Gastroesophageal sphincter (tissue), 3 donors: ENCODE measurements at regions not wholly inside any gene's neighbourhood (a gene's known extent, or its start where the extent isn't known, plus 50 kb on each side); places are given as distances from the start of the nearest gene placed in this dataset.

Experiments
- EP300 ChIP-seq: sonication (generic); formaldehyde crosslinking; IDR thresholded peaks from one replicate; pipeline ENCODE4 v1.6.1; 2017; ENCODE audit warnings: antibody characterized with exemption, mild to moderate bottlenecking
- POLR2A ChIP-seq, 2 donors: fragments of 450-650 bp; IDR thresholded peaks; one replicate each; pipeline ENCODE4 v1.6.1; 2017; ENCODE audit warnings: antibody characterized with exemption in 2 of 2, mild to moderate bottlenecking in 2 of 2, moderate library complexity in 1 of 2
- POLR2AphosphoS5 ChIP-seq: sonication (generic); formaldehyde crosslinking; IDR thresholded peaks from one replicate; pipeline ENCODE4 v1.6.1; 2017; ENCODE audit warnings: antibody characterized with exemption
- TF ChIP-seq, protein P1 (sequence below), 4 experiments: fragments of 200-600 bp in 2 of 4; fragments of 450-650 bp in 2 of 4; sonication (generic) in 1 of 4; IDR thresholded peaks; one replicate each; pipeline ENCODE4 v1.5.1; 2017 to 2019; ENCODE audit warnings: antibody characterized with exemption in 4 of 4, mild to moderate bottlenecking in 2 of 4, moderate library complexity in 2 of 4

DNA sequence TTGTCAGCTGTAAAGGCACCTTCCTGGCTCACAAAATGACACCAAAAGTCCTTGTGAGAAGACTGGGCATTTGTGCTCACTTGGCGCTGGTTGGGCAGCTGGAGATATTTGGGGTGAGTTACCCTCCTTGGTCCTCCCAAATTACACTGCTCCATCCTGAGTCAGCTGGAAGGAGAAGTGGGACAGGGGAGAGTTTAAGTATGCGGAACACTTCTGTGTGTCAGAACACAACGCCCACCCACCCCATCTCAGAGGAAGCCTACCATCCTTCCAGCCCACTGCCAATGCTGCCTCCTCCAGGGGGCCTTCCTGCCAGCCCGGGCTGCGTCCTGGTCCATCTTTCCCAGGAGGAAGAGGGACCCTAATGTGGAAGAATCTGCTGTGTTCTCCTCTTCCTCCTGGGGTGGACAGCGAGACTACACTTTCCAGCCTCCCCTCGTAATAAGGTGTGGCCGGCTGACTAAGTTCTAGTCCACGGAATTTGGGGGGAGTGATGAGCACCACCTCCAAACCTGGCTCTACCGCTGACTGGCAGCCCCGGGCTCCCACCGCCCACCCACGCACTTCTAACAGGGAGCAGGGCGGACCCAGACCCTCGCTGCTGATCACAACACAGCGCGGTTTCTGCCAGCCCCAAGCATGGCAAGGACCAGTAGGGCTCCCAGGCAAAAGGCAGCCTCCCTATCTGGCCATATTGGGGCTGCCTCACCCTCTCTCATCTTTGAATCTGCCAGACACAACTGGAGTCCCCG, 265.0 kb downstream of the XXYLT1 start:
- TF ChIP-seq, protein P1, sequence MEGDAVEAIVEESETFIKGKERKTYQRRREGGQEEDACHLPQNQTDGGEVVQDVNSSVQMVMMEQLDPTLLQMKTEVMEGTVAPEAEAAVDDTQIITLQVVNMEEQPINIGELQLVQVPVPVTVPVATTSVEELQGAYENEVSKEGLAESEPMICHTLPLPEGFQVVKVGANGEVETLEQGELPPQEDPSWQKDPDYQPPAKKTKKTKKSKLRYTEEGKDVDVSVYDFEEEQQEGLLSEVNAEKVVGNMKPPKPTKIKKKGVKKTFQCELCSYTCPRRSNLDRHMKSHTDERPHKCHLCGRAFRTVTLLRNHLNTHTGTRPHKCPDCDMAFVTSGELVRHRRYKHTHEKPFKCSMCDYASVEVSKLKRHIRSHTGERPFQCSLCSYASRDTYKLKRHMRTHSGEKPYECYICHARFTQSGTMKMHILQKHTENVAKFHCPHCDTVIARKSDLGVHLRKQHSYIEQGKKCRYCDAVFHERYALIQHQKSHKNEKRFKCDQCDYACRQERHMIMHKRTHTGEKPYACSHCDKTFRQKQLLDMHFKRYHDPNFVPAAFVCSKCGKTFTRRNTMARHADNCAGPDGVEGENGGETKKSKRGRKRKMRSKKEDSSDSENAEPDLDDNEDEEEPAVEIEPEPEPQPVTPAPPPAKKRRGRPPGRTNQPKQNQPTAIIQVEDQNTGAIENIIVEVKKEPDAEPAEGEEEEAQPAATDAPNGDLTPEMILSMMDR (IDR thresholded peaks at IDR 0.05) = no peak
- TF ChIP-seq POLR2AphosphoS5 (no peak), POLR2A (IDR thresholded peaks at IDR 0.05) (no peak), EP300 (no peak)
